HEK293T (cell line): ENCODE measurements at regions not wholly inside any gene's neighbourhood (a gene's known extent, or its start where the extent isn't known, plus 50 kb on each side); places are given as distances from the start of the nearest gene placed in this dataset.

ENCODE experiments used
- CTCF ChIA-PET: fragments of 350-600 bp; formaldehyde crosslinking; extraction: SDS; loops from one replicate; lab custom pipeline; 2021; ENCODE audit warnings: antibody characterized with exemption, inconsistent platforms; lab: Yijun Ruan, JAX
- POLR2A ChIA-PET: fragments of 350-600 bp; formaldehyde crosslinking; extraction: SDS; loops from one replicate; lab custom pipeline; 2020; ENCODE audit warnings: antibody characterized with exemption, inconsistent platforms; lab: Yijun Ruan, JAX
- DNase-seq: peaks from one replicate; pipeline ENCODE4 v3.0.0; 2012; ENCODE audit warnings: mixed read lengths; ENCODE audit errors: extremely low spot score
- ARNT ChIP-seq: fragments of 450-650 bp; IDR thresholded peaks from 2 replicates; pipeline ENCODE4 v1.6.1; 2017; ENCODE audit warnings: mild to moderate bottlenecking
- BHLHE40 ChIP-seq: fragments of 450-650 bp; IDR thresholded peaks from 2 replicates; pipeline ENCODE4 v1.6.1; 2016; ENCODE audit warnings: mild to moderate bottlenecking, moderate library complexity, borderline replicate concordance
- CTBP1 ChIP-seq: fragments of 450-650 bp; IDR thresholded peaks from 2 replicates; pipeline ENCODE4 v1.6.1; 2016; ENCODE audit warnings: borderline replicate concordance
- ELF4 ChIP-seq: fragments of 450-650 bp; IDR thresholded peaks from 2 replicates; pipeline ENCODE4 v1.6.1; 2017; ENCODE audit warnings: antibody characterized with exemption
- FOXA1 ChIP-seq: fragments of 450-650 bp; IDR thresholded peaks from 2 replicates; pipeline ENCODE4 v1.6.1; 2016; ENCODE audit warnings: mild to moderate bottlenecking
- FOXK2 ChIP-seq: fragments of 450-650 bp; IDR thresholded peaks from 2 replicates; pipeline ENCODE4 v1.6.1; 2016; ENCODE audit warnings: mild to moderate bottlenecking
- FOXM1 ChIP-seq: fragments of 450-650 bp; IDR thresholded peaks from 2 replicates; pipeline ENCODE4 v1.6.1; 2017; ENCODE audit warnings: mild to moderate bottlenecking, borderline replicate concordance
- HDGF ChIP-seq: fragments of 450-650 bp; IDR thresholded peaks from 2 replicates; pipeline ENCODE4 v1.6.1; 2017; ENCODE audit warnings: antibody characterized with exemption, borderline replicate concordance
- L3MBTL2 ChIP-seq: fragments of 450-650 bp; conservative IDR thresholded peaks from 2 replicates; pipeline ENCODE4 v1.6.1; 2016; ENCODE audit warnings: mild to moderate bottlenecking
- LEF1 ChIP-seq: fragments of 450-650 bp; IDR thresholded peaks from 2 replicates; pipeline ENCODE4 v1.6.1; 2017; ENCODE audit warnings: mild to moderate bottlenecking, borderline replicate concordance
- NFRKB ChIP-seq: fragments of 450-650 bp; IDR thresholded peaks from 2 replicates; pipeline ENCODE4 v1.6.1; 2016; ENCODE audit warnings: mild to moderate bottlenecking, moderate library complexity
- PKNOX1 ChIP-seq: fragments of 450-650 bp; IDR thresholded peaks from 2 replicates; pipeline ENCODE4 v1.6.1; 2016
- SP1 ChIP-seq: fragments of 450-650 bp; IDR thresholded peaks from 2 replicates; pipeline ENCODE4 v1.6.1; 2017
- SUZ12 ChIP-seq: fragments of 450-650 bp; IDR thresholded peaks from 2 replicates; pipeline ENCODE4 v1.6.1; 2016; ENCODE audit warnings: mild to moderate bottlenecking
- TARDBP ChIP-seq: fragments of 450-650 bp; IDR thresholded peaks from 2 replicates; pipeline ENCODE4 v1.6.1; 2016
- ZNF384 ChIP-seq: fragments of 450-650 bp; IDR thresholded peaks from 2 replicates; pipeline ENCODE4 v1.6.1; 2016

- TF ChIP-seq FOXM1 (no peak), TARDBP (no peak), PKNOX1 (no peak), SUZ12 (no peak), SP1 (no peak), FOXK2 (no peak), FOXA1 (no peak), LEF1 (no peak), ZNF384 (no peak), ARNT (no peak), HDGF (no peak), ELF4 (no peak), CTBP1 (no peak), L3MBTL2 (no peak), BHLHE40 (no peak), NFRKB (no peak)
- no peak for DNase-seq
- POLR2A ChIA-PET: no interaction called here
- CTCF ChIA-PET: no interaction called here
Observed at GRCh38 chr3:168325684-168326083, 230.0 kb upstream of the GOLIM4 start.

- no peak for DNase-seq
- TF ChIP-seq BHLHE40: no peak
- TF ChIP-seq FOXA1: no peak
- TF ChIP-seq TARDBP: no peak
- TF ChIP-seq CTBP1: no peak
- TF ChIP-seq ZNF384: no peak
- no peak for TF ChIP-seq HDGF
- no peak for TF ChIP-seq SUZ12
- TF ChIP-seq ELF4: no peak
- TF ChIP-seq NFRKB: no peak
- POLR2A ChIA-PET: no interaction called here
- CTCF ChIA-PET: interaction anchor here (0.7 kb wide), 1 partner anchor 1712 kb away, joined by 5 read pairs; no protein-coding TSS in a partner anchor
Observed at GRCh38 chr3:168322941-168323340, 227.2 kb upstream of the GOLIM4 start.

GRCh38 chr3:168314166-168314565 is 218.4 kb upstream of the GOLIM4 start:
- ChIA-PET CTCF (no interaction called here), POLR2A (no interaction called here)
- no peak for DNase-seq
- TF ChIP-seq FOXM1 (no peak), CTBP1 (no peak)

GRCh38 chr3:168312984-168313383 is 217.3 kb upstream of the GOLIM4 start:
- TF ChIP-seq PKNOX1 (no peak), ZNF384 (no peak), SUZ12 (no peak), FOXK2 (no peak), NFRKB (no peak), FOXM1 (no peak), SP1 (no peak), BHLHE40 (no peak)
- ChIA-PET CTCF (interaction anchor here (0.6 kb wide), 1 partner anchor 234 kb away, joined by 3 read pairs; no protein-coding TSS in a partner anchor), POLR2A (no interaction called here)
- DNase-seq: no peak

GRCh38 chr3:168307893-168308292 is 212.2 kb upstream of the GOLIM4 start:
- no peak for DNase-seq
- ChIA-PET CTCF (interaction anchor here (1.0 kb wide), 1 partner anchor 539 kb away, joined by 3 read pairs; no protein-coding TSS in a partner anchor), POLR2A (no interaction called here)
- TF ChIP-seq NFRKB (no peak), ARNT (no peak), HDGF (no peak), FOXA1 (no peak), ZNF384 (no peak), FOXK2 (no peak), PKNOX1 (no peak), BHLHE40 (no peak), SP1 (no peak), LEF1 (no peak), FOXM1 (no peak), TARDBP (no peak), L3MBTL2 (no peak), ELF4 (no peak), SUZ12 (no peak), CTBP1 (no peak)

GRCh38 chr3:168295027-168295426 is 199.3 kb upstream of the GOLIM4 start:
- ChIA-PET POLR2A (no interaction called here), CTCF (no interaction called here)

More at GRCh38 chr3:168295027-168295426, 199.3 kb upstream of the GOLIM4 start:
- DNase-seq: no peak
- TF ChIP-seq TARDBP: no peak
- TF ChIP-seq HDGF: no peak
- no peak for TF ChIP-seq LEF1
- no peak for TF ChIP-seq FOXK2
- no peak for TF ChIP-seq ELF4
- no peak for TF ChIP-seq BHLHE40
- TF ChIP-seq CTBP1: no peak
- TF ChIP-seq SUZ12: no peak
- TF ChIP-seq PKNOX1: no peak
- no peak for TF ChIP-seq FOXM1
